Natural killer cell (primary cell): ENCODE measurements at regions not wholly inside any gene's neighbourhood (a gene's known extent, or its start where the extent isn't known, plus 50 kb on each side); places are given as distances from the start of the nearest gene placed in this dataset.
A peak's percentile ranks its signal among the peaks of the same experiment; 100 is the strongest.

Source experiments
- ATAC-seq, 3 donors: fragments of 150-1000 bp in 2 of 3; fragments of 200-7000 bp in 1 of 3; cut with Tn5 transposase; 1 replicate in 1 of 3; 2 replicates in 2 of 3; pipeline ENCODE4 v1.10.0; 2021; ENCODE audit warnings: mild to moderate bottlenecking in 2 of 3, moderate library complexity in 2 of 3
- DNase-seq, 2 donors: peaks; one replicate each; pipeline versions ENCODE4 v3.0.0 to v3.0.0-alpha.2; 2013 to 2021; ENCODE audit warnings: mixed read lengths in 1 of 2
- H3K27ac ChIP-seq: one replicate; pipeline ENCODE4 v1.5.1; 2013; ENCODE audit warnings: mild to moderate bottlenecking, low read length
- H3K27me3 ChIP-seq: one replicate; pipeline ENCODE4 v1.6.1; 2013; ENCODE audit warnings: low read length; ENCODE audit not compliant: control insufficient read depth, insufficient read depth
- H3K36me3 ChIP-seq: one replicate; pipeline ENCODE4 v1.6.1; 2013; ENCODE audit warnings: low read length; ENCODE audit not compliant: control insufficient read depth, insufficient read depth
- H3K4me1 ChIP-seq: one replicate; pipeline ENCODE4 v1.6.1; 2013; ENCODE audit warnings: low read length; ENCODE audit not compliant: control insufficient read depth, insufficient read depth
- H3K4me3 ChIP-seq: one replicate; pipeline ENCODE4 v1.5.1; 2013; ENCODE audit warnings: low read length
- H3K9me3 ChIP-seq: one replicate; pipeline ENCODE4 v1.6.1; 2013; ENCODE audit warnings: low read length; ENCODE audit not compliant: control insufficient read depth, insufficient read depth
- H3K27ac Mint-ChIP-seq, 2 donors: one replicate each; pipeline ENCODE4 v1.8.0; 2022; ENCODE audit warnings: mild to moderate bottlenecking in 2 of 2, mixed read lengths in 2 of 2, moderate library complexity in 1 of 2
- H3K27me3 Mint-ChIP-seq, 2 donors: one replicate each; pipeline ENCODE4 v1.8.0; 2022; ENCODE audit warnings: low read depth in 2 of 2, mixed read lengths in 2 of 2
- H3K36me3 Mint-ChIP-seq: one replicate; pipeline ENCODE4 v1.8.0; 2022; ENCODE audit warnings: mixed read lengths
- H3K4me1 Mint-ChIP-seq, 2 donors: one replicate each; pipeline ENCODE4 v1.8.0; 2022; ENCODE audit warnings: mixed read lengths in 2 of 2
- H3K4me3 Mint-ChIP-seq: one replicate; pipeline ENCODE4 v1.8.0; 2022; ENCODE audit warnings: mild to moderate bottlenecking, moderate library complexity, mixed read lengths
- H3K9me3 Mint-ChIP-seq, 2 donors: one replicate each; pipeline ENCODE4 v1.8.0; 2022; ENCODE audit warnings: mixed read lengths in 2 of 2
- CTCF ChIP-seq: fragments of 200-600 bp; IDR thresholded peaks from one replicate; pipeline ENCODE4 v1.8.0; 2022; ENCODE audit warnings: antibody characterized with exemption
- WGBS: methylation state at CpG from one replicate; pipeline ENCODE4 v1.1.7; 2013; ENCODE audit warnings: missing lambda C conversion rate; ENCODE audit not compliant: insufficient coverage; 5-methylcytosine and 5-hydroxymethylcytosine counted together
- intact Hi-C: fragments of 100-400 bp; cut with micrococcal nuclease; formaldehyde crosslinking; loops from one replicate; pipeline ENCODE4 v1.14.2; 2022

DNA sequence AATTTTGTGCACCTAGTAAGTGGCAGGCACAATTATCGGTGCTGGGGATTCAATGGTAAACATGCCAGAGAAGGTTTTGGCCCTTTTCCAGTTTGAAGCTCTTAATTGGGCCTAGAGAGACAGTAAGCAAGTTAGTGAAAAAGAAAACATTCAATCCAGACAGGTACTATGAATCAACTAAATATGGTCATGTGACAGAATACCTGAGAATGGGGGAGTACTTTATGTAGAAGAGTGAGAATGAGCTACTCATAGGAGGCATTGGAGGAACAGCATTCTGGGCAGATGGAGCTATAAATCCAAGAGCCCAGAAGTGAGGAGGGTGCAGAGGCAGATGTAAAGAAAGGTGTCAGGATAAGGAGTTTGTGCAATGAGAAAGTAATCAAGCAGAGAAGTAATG lies 1017.9 kb downstream of the ADGRL2 start:
- TF ChIP-seq CTCF = no peak
- 91% methylated on average over 1 of the region's 1 CpG for WGBS
- DNase-seq (no peak), ATAC-seq (no peak)
- H3K4me3 ChIP-seq = no peak overlapping the region
- no peak overlapping the region for H3K27ac ChIP-seq
- H3K27me3 ChIP-seq = no peaks in the 10 kb centered on the region
- H3K36me3 ChIP-seq = no peaks in the 10 kb centered on the region
- H3K4me1 Mint-ChIP-seq = no peaks in the 10 kb centered on the region
- peaks cover 5% of the 10 kb centered on the region in 2 donors for H3K9me3 Mint-ChIP-seq
- H3K9me3 ChIP-seq = no peaks in the 10 kb centered on the region
- H3K4me1 ChIP-seq = no peaks in the 10 kb centered on the region
- intact Hi-C loops = no loop called here
- H3K4me3 Mint-ChIP-seq = peak overlapping the region; percentile 6
- no peak overlapping the region for H3K27ac Mint-ChIP-seq
- H3K36me3 Mint-ChIP-seq = no peaks in the 10 kb centered on the region
- H3K27me3 Mint-ChIP-seq = no peaks in the 10 kb centered on the region

DNA sequence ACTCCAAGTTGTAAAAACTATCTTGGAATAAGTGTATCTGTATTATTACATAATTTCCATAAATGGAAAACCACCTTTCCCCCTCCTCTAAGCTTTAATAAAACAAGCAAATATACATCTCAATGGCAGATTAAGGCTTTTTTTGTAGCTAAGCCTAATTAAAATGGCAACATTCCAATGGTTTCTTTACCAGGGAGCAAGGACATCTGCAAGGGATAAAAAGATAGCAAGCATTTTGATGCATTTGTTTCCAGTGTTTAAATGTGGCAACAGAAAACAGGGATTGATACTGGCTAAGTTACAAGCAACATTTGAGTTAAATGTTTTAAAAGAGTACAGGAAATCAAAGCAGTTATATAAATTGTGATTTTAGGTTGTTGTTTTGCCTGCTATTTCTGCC lies 1012.7 kb downstream of the ADGRL2 start:
- Mint-ChIP-seq H3K9me3 (peaks cover 7 to 8% of the 10 kb centered on the region in 2 donors), H3K27ac (no peak overlapping the region), H3K4me1 (no peaks in the 10 kb centered on the region), H3K36me3 (no peaks in the 10 kb centered on the region), H3K27me3 (no peaks in the 10 kb centered on the region), H3K4me3 (no peak overlapping the region)
- no peak for TF ChIP-seq CTCF
- no peak for DNase-seq
- H3K4me3 ChIP-seq = no peak overlapping the region
- no peak for ATAC-seq
- intact Hi-C loops = no loop called here
- no peaks in the 10 kb centered on the region for H3K27me3 ChIP-seq
- H3K27ac ChIP-seq = no peak overlapping the region
- H3K9me3 ChIP-seq = no peaks in the 10 kb centered on the region
- H3K36me3 ChIP-seq = no peaks in the 10 kb centered on the region
- H3K4me1 ChIP-seq = no peaks in the 10 kb centered on the region

DNA sequence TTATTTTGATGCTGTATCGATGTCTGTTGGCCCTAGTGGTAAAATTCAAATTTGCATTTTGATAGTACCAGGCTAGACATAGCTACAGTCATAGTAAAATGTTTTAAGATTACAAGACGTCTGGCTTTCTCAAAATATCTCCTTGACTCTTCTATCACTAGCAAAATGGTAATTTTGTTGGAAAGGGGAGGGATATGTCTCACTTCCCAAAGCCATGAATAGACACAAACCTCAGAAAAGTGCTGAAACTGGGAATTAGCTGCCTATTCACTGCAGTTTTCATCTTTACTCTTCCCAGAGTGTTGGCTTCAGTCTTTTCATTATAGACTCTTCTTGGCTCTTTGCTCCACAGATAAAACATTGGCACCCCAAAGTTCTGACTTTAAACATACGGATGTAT lies 1009.9 kb downstream of the ADGRL2 start:
- Histone ChIP-seq H3K36me3 (no peaks in the 10 kb centered on the region), H3K4me3 (no peak overlapping the region), H3K27ac (no peak overlapping the region), H3K4me1 (no peaks in the 10 kb centered on the region), H3K9me3 (no peaks in the 10 kb centered on the region), H3K27me3 (no peaks in the 10 kb centered on the region)
- Mint-ChIP-seq H3K27me3 (no peaks in the 10 kb centered on the region), H3K4me1 (no peaks in the 10 kb centered on the region), H3K9me3 (peaks cover 5 to 6% of the 10 kb centered on the region in 2 donors), H3K27ac (no peak overlapping the region), H3K36me3 (no peaks in the 10 kb centered on the region), H3K4me3 (no peak overlapping the region)
- no peak for DNase-seq
- no peak for ATAC-seq
- TF ChIP-seq CTCF = no peak
- intact Hi-C loops = no loop called here
- WGBS = 94% methylated on average over 2 of the region's 3 CpGs

DNA sequence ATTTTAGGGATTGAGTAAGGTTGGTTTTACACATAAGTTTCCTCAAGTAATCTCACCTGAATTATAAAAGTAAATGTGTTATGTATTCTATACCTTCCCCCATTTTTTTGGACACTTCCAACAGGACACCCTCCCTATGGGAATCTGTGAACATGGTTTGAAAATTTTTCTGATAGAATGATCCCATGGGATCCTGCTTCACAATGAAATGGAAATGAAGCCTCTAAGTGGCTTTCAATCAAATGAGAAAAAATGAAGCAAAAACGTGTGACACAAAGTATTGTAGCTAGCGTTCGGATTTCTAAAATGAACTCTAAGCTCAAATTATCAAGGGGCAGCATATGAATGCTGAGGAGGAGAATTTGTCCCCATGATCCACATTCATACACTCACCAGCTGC lies 1006.8 kb downstream of the ADGRL2 start:
- no peaks in the 10 kb centered on the region for H3K4me1 Mint-ChIP-seq
- H3K4me3 Mint-ChIP-seq = no peak overlapping the region
- Histone ChIP-seq H3K4me1 (no peaks in the 10 kb centered on the region), H3K27me3 (no peaks in the 10 kb centered on the region), H3K27ac (no peak overlapping the region), H3K36me3 (no peaks in the 10 kb centered on the region), H3K9me3 (no peaks in the 10 kb centered on the region), H3K4me3 (no peak overlapping the region)
- no peak for TF ChIP-seq CTCF
- WGBS = 78% methylated on average over 1 of the region's 3 CpGs
- no peak overlapping the region for H3K27ac Mint-ChIP-seq
- intact Hi-C loops = no loop called here
- ATAC-seq (no peak), DNase-seq (no peak)
- H3K9me3 Mint-ChIP-seq = peaks cover 12 to 14% of the 10 kb centered on the region in 2 donors
- H3K27me3 Mint-ChIP-seq = no peaks in the 10 kb centered on the region
- no peaks in the 10 kb centered on the region for H3K36me3 Mint-ChIP-seq
